ENCODE measurements at regions not wholly inside any gene's neighbourhood (a gene's known extent, or its start where the extent isn't known, plus 50 kb on each side); places are given as distances from the start of the nearest gene placed in this dataset.
"Not testable (repeated sequence)": the region's sequence is repeated elsewhere in the genome, so short reads cannot be mapped to it uniquely, and the experiment has no call there.

DNA sequence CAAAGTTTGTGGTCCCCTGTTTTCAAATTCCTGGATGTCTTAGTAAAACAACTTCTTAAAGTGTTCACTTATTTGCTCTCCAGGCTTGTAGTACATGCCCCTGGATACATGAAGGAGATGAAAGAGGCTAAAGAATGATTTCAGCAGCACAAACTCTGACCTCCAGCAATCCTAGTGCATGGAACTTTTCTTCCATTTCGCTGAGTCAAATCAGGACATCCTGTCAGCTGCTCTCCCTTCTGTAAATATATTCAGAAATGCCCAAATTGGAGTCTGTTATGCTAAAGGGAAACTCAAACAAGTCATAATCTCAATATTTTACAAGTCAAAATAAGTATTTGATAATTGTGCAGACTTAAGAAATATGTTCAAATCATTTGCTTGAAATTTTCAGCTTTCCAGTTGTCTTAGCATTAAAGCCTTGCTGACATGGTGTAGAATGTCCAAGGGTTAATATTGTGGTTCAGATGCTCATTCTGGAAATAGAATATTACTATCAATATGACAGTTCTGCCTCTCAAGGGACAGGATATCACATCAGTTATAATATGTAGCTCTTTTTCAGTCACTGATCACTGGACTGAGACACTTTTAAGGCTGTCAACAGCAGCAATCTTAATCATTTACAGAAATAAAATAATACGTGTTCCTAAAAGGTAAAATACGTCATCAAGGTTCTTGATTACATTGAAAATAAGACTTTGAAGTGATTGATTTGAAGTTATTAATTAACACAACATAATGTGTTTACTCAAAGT is 1157.3 kb downstream of the PLA2G4A start:
- DNase-seq, result peak; percentile 8

DNA sequence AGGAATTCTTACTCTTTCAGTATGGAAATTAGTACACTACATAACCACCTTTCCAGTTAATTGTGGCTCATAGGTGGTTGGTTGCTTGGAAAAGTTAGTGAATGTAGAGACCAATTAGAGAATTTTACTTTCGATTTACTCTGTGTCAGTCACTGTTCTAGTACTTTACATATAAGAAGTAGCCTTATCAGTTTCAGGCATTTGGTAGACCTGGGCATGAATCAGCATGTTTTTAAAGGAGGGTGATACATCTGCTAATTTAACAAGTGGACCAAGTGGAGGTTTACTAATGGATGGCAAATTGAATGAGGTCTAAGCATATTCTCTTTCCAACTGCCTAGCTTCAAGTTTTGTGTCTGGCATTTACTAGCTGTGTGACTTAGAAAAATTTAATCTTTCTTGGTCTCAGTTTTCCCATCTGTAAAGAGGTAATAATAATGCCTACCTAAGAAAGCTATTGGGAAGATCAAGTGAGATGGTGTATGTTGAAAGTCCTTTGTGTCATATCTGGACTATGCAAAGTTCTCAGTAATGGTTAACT is 1158.6 kb downstream of the PLA2G4A start:
- no peak for DNase-seq

DNA sequence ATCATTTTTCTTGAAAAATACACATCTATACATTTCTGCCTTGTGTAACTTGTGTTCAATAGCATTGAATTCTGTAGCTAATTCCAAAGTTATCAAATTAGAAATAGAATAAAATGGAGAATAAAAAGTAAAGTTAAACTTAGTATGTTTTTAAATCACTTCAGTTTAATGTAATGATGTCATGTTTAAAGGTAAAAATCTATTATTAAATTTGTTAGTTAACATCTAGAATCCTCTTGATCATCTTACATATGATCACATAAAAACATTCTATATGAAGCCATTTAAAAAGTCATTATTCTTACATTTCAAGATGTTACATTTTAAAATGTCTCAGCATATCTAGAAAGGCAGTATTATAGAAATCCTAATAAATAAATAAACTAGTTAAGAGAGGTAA is 1163.2 kb downstream of the PLA2G4A start:
- DNase-seq, result no peak

DNA sequence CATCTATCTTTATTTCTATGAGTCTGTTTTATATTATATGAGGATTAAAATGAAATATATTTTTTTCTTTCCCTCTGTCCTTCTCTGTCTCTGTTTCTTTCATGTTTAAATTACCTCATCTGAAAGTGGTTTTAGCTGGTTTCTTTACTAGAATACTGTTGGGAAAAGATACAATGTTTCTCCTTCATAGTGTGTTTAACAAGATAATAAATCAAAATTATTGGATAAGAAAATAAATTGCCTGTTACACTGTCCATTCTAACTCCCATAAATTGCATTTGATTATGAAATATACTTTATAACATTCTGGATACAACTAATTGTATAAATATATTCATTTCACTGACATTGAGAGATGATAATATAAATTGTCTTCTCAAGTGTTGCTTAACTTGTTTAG is 1168.0 kb downstream of the PLA2G4A start:
- DNase-seq, result no peak

DNA sequence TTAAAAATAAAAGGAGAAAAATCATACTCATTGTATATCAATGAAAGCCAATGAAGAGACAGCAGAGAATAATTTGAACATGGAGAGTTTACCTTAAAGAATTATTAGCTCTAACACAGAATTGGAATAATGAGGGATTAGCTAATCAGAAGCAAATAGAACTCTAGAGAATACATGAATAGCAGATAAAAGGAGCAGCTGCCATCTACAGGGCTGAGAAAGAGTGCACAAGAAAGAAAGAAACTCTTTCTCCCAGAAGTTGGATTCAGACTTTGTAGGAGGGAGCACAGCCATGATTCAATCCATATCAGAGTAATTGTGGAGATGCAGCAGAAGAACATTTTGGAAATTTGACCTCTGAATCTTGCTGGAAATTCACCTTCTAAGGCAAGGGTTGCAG is 1171.2 kb downstream of the PLA2G4A start:
- peak; percentile 36 for DNase-seq

DNA sequence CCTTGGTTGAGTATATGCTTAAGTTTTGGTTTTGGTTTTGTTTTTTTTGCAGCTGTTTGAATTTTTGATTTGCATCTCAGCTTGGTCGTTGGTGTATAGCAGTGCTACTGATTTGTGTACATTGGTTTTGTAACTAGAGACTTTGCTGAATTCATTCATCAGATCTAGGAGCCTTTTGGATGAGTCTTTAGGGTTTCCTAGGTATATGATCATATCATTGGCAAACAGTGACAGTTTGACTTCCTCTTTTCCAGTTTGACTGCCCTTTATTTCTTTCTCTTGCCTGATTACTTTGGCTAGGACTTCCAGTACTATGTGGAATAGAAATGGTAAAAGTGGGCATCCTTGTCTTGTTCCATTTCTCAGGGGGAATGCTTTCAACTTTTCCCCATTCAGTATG is 1174.9 kb downstream of the PLA2G4A start:
- not testable (repeated sequence) for DNase-seq

DNA sequence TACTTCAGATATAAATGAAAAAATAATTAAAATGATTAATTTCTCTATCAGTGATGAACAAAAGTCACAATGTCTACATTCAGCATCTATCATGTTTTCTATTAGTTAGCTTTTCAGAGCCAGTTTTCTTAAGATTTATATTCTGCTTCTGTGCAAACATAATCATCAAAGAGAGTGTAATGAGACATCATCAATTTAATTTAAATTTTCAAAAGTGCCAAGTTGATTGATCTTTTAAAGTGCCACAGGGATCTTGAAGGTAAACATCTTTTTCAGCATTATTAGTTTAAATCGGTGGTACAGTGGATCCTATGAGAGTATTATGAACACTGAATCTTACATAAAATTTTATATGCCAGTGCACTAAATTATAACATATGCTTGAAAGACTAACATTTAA is 1176.1 kb downstream of the PLA2G4A start:
- peak; percentile 35 for DNase-seq

DNA sequence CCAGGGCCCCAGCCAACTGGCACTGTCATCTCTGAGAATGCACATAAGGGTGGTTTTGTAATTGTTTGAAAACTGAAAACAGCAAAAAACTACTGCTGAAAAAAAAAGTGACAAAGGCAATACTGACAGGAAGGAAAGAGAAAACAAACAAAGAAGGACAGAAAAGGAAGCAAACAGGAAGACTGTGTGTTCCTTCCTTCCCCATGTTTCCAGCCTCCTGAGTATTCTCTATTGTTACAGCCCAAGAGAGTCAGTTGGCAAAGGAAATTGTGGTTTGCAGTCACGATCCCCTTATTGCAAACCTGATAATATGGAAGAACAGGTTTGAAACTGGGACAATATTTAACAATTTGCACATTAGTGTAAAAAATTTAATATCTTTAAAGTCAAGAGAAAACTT is 1177.6 kb downstream of the PLA2G4A start:
- peak; percentile 11 for DNase-seq

DNA sequence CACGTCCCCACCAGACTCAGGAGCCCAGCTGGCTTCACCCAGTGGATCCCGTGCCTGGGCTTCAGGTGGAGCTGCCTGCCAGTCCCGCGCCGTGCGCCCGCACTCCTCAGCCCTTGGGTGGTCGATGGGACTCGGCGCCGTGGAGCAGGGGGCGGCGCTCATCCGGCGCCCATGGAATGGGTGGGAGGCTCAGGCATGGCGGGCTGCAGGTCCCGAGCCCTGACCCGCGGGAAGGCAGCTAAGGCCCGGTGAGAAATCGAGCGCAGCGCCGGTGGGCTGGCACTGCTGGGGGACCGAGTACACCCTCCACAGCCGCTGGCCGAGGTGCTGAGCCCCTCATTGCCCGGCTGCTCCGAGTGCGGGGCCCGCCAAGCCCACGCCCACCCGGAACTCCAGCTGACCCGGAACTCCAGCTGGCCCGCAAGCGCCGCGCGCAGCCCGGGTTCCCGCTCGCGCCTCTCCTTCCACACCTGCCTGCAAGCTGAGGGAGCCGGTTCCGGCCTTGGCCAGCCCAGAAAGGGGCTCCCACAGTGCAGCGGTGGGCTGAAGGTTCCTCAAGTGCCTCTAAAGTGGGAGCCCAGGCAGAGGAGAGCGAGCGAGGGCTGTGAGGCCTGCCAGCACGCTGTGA is 1184.6 kb downstream of the PLA2G4A start:
- not testable (repeated sequence) for DNase-seq

DNA sequence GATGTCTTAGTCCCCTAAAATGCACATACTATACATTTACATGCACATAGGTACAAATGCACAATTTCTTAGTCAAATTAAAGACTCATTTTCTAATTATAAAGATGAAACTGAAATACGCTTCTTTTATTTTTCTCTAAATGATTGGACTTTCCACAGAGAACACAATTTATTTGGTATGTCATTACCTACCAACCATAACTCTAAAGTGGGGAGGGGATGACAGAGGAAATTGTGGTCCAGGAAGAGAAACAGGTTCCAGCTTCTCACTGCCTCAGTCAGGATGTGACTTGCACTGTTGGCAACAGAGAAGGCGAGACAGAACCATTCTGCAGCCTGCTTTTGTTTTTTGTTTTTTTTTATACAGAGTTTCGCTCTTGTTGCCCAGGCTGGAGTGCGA is 1189.2 kb downstream of the PLA2G4A start:
- DNase-seq, result no peak

DNA sequence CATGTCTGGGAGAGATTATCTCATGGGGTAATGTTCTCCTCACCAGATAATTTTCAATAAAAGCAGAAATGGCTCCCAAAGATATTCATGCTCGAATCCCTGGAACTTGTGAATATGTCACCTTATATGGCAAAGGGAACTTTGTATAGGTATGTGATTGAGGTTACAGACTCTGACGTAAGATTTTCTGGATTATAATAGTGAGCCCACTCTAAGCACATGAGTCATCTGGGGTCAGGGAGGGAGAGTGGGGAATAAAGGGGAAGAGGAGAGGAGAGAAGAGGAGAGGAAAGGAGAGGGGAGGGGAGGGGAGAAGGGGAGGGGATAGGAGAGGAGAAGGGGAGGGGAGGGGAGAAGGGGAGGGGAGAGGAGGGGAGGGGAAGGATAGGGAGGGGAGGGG is 1193.9 kb downstream of the PLA2G4A start:
- no peak for DNase-seq

DNA sequence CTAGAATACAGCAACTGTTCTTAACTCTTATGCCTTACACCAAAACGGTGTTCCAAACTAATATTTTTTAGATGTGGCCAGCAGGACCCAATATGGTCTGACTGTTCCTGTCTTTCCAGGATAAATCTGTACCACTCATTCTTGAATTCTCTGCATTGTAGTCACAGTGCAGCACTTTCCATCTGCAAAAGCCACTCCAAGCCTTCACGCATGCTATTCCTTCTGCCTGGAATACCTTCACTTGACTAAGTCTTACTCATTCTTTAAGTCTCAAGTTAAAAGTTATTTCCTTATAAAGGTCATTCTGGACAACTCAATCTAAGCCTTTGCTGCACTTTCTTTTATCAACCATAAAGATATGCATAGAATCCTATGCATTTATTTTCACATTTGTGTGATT is 1194.5 kb downstream of the PLA2G4A start:
- DNase-seq, result no peak

DNA sequence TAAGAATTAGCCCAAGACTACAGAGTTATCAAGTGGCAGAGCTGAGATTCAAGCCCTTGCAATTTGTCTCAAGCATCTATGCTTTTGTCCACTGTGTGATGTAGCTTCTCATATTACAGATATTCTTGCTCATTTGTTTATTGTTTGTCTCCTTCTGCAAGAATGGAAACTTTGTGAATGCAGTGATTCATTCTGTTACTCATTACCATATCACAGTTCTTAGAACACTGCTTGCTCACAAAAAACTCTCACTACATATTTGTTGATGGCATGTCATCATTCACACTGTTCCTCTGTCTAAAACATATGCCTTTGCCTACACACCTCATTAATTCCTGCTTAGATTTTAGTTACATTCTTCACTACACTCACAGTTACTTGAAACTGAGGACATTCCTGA is 1198.9 kb downstream of the PLA2G4A start:
- peak; percentile 41 for DNase-seq

DNA sequence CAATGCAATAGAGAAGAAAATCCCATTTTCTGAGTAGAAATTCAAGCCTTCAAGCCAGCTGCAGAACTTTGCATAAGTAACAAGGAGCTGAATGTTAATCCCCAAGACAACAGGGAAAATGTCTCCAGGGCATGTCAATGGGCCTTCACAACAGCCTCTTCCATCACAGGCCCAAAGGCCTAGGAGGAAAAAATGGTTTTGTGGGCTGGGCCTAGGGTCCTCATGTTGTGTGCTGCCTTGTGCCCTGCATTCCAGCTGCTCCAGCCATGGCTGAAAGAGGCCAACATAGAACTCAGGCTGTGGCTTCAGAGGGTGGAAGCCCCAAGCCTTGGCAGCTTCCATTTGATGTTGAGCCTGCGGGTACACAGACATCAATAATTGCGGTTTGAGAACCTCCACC is 1208.8 kb downstream of the PLA2G4A start:
- DNase-seq, result not testable (repeated sequence)

DNA sequence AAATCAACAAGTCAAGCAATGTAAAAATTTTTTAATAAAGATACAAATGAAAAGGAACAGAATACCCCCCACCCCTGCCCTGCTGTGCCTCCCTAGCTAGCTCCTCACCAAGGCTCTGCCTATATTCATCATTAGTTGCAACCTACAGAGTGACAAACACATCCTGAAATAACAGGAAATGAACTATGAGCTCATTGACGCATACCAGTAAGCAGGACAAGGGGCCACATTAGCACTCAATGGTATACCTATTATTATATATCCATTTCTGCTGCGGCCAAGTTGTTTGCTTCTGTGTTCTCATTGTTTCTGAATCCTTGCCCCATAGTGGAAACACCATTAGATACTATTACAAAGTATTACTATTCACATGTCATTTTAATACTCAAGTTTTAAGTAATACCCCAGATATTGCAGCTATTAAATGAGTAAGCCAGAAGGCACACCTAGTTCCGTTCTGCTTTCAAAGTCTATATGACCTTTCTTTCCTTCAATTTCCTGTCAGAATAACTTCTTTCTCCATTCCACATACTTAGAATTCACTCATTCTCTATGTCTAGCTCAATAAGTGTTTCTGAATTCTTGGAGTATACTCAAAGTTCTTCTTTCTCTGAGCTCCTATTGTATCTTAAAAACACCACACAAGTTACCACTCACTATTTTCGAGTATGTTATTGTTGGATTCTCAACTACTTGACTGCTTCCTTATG is 1214.9 kb downstream of the PLA2G4A start:
- peak; percentile 34 for DNase-seq

DNA sequence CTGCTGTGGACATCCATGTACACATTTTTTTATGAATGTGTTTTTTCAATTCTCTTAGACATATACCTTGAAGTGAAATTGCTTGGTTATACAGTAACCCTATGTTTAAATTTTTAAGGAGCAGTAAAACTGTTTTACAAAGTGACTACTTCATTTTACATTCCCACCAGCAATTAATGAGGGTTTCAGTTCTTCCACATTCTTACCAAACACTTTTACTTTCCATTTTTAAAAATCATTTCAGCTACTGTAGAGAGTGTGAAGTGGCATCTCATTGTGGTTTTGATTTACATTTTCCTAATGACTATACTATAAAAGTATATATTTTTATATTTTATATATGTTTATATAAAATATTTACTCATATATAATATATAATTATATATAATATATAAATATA is 1221.5 kb downstream of the PLA2G4A start:
- no peak for DNase-seq

DNA sequence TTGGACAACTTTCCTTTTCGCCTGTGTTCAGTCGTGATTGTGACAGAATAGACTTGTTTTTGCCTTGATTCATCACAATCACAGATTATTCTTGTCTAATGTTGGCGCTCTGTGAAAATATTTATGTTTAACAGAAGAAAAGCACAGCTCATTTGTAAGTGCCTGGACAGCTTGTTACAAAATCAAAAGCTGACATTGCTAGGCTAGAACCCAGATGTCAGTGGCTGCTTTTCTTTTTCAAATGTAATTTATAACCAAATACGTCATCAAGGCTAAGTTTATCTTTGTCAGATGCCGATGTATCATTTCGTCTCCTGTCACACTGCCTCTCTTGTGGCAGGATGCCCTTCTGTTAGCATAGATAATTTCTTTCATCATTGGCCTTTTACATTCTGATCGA is 1227.3 kb downstream of the PLA2G4A start:
- DNase-seq, result no peak

DNA sequence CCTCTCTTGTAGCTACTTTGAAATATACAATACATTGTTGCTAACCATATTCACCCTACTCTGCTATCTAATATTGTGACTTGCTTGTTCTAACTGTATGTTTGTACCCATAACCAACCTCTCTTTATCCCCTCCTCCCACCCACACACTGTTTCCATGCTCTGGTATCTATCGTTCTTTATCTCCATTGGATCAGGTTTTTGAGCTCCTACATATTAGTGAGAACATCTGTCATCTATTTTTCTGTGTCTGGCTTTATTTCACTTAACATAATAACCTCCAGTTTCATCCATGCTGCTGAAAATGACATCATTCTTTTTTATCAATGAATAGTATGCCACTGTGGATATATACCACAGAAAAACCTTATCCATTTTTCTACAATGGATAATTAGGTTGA is 1230.1 kb downstream of the PLA2G4A start:
- no peak for DNase-seq

DNA sequence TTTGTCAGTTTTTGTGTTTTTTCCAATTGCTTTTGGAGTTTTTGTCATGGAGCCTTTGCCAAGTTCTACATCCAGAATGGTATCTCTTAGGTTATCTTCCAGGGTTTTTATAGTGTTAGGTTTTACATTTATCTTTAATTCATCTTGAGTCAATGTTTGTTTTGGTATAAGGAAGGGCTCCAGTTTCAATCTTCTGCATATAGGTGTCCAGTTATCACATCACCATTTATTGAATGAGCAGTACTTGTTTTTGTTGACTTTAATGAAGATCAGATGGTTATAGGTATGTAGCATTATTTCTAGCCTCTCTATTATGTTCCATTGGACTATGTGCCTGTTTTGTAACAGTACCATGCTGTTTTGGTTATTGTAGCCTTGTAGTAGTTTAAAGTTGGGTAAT is 1233.1 kb downstream of the PLA2G4A start:
- no peak for DNase-seq

DNA sequence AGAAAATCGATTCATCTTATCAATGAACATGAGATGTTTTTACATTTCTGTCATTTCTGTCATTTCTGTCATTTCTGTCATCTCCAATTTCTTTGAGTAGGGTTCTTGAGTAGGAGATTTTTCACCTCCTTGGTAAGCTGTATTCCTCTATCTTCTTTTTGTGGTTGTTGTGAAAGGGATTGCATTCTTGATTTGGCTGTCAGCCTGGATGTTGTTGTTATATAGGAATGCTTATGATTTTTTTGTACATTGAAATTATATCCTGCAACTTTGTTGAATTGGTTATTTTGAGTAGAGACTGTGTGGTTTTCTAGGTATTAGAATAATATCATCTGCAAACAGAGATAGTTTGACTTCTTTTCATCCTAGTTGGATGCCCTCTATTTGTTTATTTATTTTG is 1233.7 kb downstream of the PLA2G4A start:
- DNase-seq, result no peak

DNA sequence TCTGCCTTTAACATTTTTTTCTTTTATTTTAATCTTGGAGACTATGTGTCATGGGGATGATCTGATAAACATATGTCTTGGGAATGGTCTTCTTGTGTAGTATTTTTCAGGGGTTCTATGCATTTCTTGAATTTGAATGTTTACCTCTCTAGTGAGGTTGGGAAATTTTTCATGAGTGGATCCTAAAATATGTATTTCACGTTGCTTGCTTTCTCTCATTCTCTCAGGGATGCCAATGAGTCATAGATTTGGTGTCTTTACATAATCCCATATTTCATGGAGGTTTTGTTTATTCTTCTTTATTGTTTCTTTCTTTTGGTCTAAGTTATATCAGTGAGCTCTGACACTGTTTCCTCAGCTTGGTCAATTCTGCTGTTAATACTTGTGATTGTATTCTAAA is 1237.2 kb downstream of the PLA2G4A start:
- DNase-seq, result no peak

DNA sequence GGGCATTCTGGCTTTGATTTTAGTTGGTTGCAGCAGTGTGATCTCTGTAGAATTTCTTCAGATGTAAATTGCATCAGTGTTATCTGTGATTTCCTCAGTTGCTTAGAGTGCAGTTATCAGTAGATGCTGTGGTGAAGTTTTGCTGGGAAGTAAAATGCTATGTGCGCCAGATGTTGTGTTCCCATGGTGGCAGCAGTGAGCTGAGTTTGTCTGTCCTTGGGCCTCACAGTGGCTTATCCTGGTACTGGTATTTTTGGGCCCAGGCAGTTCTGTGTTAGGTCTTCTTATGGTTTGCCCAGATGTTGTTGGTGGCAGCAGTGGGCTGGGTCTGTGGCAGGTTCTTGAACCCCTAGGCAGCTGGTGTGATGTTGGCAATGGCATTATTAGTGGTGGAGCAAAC is 1242.1 kb downstream of the PLA2G4A start:
- no peak for DNase-seq

DNA sequence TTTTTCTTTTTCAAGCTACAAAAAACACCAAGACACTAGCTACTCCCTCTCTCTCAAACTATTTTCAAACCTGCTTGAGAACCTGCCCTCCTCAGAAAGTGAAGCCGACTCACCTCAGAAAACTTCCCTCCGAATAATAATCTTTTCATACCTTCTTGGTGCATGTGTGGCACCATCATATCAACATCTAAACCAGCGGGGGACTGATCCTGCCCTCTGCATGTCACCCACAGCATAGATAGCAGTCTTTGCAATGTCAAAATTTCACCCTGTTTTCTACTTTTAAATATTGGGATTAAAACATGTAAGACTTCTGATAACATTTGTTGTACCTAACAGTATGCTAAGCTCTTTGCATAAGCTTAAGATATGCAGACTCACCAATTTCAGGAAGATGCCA is 1260.3 kb downstream of the PLA2G4A start:
- DNase-seq, result no peak

DNA sequence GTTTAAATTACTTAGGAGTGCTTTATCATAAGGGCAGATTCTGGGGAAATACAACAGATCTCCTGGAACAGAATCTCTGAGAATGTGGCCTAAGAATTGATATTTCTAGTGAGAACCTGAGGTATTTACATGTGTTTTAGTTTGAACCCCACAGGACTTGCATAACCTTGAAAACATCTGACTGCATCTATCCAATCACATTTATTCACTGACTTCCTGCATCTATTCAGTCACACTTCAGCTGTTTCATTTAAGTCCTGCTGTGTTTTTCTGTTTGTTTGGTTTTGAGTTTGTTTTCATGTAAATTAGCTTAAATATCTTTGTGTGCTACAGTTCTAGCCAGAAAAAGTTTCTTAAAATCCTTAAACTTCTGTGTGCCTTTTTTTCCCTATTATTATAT is 1260.7 kb downstream of the PLA2G4A start:
- DNase-seq, result peak; percentile 54

Measured in NCI-H69 (cell line).